ENCODE measurements at regions not wholly inside any gene's neighbourhood (a gene's known extent, or its start where the extent isn't known, plus 50 kb on each side); places are given as distances from the start of the nearest gene placed in this dataset.

GRCh38 chr13:74452176-74452575 is 318.0 kb upstream of the KLF12 start:
- H2AFZ ChIP-seq (ENCODE audit: control insufficient read depth, low read depth, low read length): no peak overlapping the region
- in situ Hi-C loops (cut with MboI) (no loop called here), intact Hi-C loops (cut with micrococcal nuclease; ENCODE audit: unreplicated experiment) (no loop called here)
- H3K4me2 ChIP-seq (ENCODE audit: control insufficient read depth, insufficient read depth): no peak overlapping the region
- RAD21 ChIA-PET (ENCODE audit: unreplicated experiment): no interaction called here
- DNase-seq (ENCODE audit: low read depth, low spot score) (no peak), ATAC-seq (no peak), FAIRE-seq (no peak)
- CTCF ChIA-PET: no interaction called here
- H3K4me1 ChIP-seq (ENCODE audit: control insufficient read depth, insufficient read depth, low read length): no peaks in the 10 kb centered on the region
- H3K27me3 ChIP-seq (replicated peaks in 1 of 2; ENCODE audit: control insufficient read depth in 2 of 2, insufficient read depth in 2 of 2, low read length in 1 of 2): no peaks in the 10 kb centered on the region
- no TSS peak for BruUV-seq (replicated peaks)
- WGBS (ENCODE audit: insufficient coverage, insufficient replicate concordance, low lambda C conversion rate, missing lambda C conversion rate): 0% methylated on average over 2 of the region's 2 CpGs
- H3K9ac ChIP-seq (ENCODE audit: control insufficient read depth, insufficient read depth, low read length): no peak overlapping the region
- no peaks in the 10 kb centered on the region for H3K79me2 ChIP-seq (ENCODE audit: control insufficient read depth, insufficient read depth, low read length)
- TF ChIP-seq, protein P1, sequence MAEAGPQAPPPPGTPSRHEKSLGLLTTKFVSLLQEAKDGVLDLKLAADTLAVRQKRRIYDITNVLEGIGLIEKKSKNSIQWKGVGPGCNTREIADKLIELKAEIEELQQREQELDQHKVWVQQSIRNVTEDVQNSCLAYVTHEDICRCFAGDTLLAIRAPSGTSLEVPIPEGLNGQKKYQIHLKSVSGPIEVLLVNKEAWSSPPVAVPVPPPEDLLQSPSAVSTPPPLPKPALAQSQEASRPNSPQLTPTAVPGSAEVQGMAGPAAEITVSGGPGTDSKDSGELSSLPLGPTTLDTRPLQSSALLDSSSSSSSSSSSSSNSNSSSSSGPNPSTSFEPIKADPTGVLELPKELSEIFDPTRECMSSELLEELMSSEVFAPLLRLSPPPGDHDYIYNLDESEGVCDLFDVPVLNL (IDR thresholded peaks at IDR 0.05; ENCODE audit: low read depth, low read length): no peak
- no peak for TF ChIP-seq ZNF592 (IDR thresholded peaks at IDR 0.05)
- no peak for TF ChIP-seq JUNB (IDR thresholded peaks at IDR 0.05)
- no peak for TF ChIP-seq POLR2AphosphoS5 (IDR thresholded peaks at IDR 0.05; ENCODE audit: low read length)
- TF ChIP-seq, protein P2, sequence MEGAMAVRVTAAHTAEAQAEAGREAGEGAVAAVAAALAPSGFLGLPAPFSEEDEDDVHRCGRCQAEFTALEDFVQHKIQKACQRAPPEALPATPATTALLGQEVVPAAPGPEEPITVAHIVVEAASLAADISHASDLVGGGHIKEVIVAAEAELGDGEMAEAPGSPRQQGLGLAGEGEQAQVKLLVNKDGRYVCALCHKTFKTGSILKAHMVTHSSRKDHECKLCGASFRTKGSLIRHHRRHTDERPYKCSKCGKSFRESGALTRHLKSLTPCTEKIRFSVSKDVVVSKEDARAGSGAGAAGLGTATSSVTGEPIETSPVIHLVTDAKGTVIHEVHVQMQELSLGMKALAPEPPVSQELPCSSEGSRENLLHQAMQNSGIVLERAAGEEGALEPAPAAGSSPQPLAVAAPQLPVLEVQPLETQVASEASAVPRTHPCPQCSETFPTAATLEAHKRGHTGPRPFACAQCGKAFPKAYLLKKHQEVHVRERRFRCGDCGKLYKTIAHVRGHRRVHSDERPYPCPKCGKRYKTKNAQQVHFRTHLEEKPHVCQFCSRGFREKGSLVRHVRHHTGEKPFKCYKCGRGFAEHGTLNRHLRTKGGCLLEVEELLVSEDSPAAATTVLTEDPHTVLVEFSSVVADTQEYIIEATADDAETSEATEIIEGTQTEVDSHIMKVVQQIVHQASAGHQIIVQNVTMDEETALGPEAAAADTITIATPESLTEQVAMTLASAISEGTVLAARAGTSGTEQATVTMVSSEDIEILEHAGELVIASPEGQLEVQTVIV (IDR thresholded peaks at IDR 0.05; ENCODE audit: borderline replicate concordance, partially characterized antibody): no peak
- no peaks in the 10 kb centered on the region for H4K20me1 ChIP-seq (ENCODE audit: control insufficient read depth, insufficient read depth)
- POLR2A ChIA-PET: no interaction called here
- H3K4me3 ChIP-seq: no peak overlapping the region
- SMC1A ChIA-PET (ENCODE audit: uncharacterized antibody, unreplicated experiment): no interaction called here
- no peaks in the 10 kb centered on the region for H3K9me3 ChIP-seq (replicated peaks; ENCODE audit: control insufficient read depth, insufficient read depth, low read length)
- no peaks in the 10 kb centered on the region for H3K36me3 ChIP-seq (ENCODE audit: control insufficient read depth in 2 of 2, insufficient read depth in 2 of 2, low read length in 1 of 2)
- no peak overlapping the region for H3K27ac ChIP-seq (ENCODE audit: control insufficient read depth, insufficient read depth)
